ENCODE measurements at regions not wholly inside any gene's neighbourhood (a gene's known extent, or its start where the extent isn't known, plus 50 kb on each side); places are given as distances from the start of the nearest gene placed in this dataset.

DNA sequence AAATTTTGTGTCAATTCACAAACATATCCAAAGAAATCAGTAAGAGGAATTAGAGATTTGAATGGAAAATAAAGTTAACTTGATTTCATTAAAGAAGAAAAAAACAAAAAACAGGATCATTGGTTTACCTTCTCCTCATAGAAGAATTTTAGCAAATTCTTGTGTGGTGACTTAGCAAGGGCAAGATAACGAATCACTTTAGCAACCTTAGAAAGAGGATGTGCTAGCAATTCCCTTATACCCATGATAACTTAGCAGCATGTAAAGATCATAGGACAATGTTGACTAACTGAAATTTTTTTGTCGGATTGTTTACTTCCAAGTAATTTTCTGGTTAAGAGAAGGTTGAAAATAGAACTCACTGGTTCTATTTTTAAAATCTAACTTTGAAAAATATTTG is 609.3 kb downstream of the GBE1 start (continued):
- TF ChIP-seq, protein P1, sequence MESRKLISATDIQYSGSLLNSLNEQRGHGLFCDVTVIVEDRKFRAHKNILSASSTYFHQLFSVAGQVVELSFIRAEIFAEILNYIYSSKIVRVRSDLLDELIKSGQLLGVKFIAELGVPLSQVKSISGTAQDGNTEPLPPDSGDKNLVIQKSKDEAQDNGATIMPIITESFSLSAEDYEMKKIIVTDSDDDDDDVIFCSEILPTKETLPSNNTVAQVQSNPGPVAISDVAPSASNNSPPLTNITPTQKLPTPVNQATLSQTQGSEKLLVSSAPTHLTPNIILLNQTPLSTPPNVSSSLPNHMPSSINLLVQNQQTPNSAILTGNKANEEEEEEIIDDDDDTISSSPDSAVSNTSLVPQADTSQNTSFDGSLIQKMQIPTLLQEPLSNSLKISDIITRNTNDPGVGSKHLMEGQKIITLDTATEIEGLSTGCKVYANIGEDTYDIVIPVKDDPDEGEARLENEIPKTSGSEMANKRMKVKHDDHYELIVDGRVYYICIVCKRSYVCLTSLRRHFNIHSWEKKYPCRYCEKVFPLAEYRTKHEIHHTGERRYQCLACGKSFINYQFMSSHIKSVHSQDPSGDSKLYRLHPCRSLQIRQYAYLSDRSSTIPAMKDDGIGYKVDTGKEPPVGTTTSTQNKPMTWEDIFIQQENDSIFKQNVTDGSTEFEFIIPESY (IDR thresholded peaks at IDR 0.05): no peak
- TF ChIP-seq NR2F2 (IDR thresholded peaks at IDR 0.05): no peak
- no peak for TF ChIP-seq GABPA (IDR thresholded peaks at IDR 0.05 in 1 of 2, conservative IDR thresholded peaks at IDR 0.05 in 1 of 2)

DNA sequence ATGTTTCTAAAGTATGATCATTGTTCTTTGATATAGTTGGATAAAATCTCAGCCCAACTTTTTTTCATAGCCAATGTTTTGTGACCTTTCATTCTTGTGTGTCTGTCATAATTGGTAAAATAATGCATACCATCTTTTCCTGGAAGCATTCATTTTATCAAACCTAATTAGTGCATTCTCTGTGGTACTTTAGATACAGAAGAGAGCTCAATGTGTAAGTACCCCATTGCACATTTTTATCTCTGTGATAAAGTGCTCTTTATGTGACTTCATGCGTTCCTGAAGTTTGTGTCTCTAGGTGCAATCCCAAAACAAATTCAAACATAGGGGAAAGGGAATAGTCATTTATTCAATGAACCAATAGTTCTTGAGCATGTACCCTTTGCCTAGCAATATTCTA is 628.5 kb downstream of the GBE1 start:
- no peak overlapping the region for H3K4me3 ChIP-seq (ENCODE audit: low read depth in 1 of 3, low read length in 3 of 3)
- H3K36me3 ChIP-seq (ENCODE audit: control insufficient read depth in 4 of 4, insufficient read depth in 3 of 4, low read depth in 1 of 4, low read length in 3 of 4): no peaks in the 10 kb centered on the region
- TF ChIP-seq RAD21 (IDR thresholded peaks at IDR 0.05): no peak
- 93% methylated on average over 1 of the region's 1 CpG for WGBS
- H3K9ac ChIP-seq (ENCODE audit: low read depth in 1 of 2, low read length in 2 of 2): no peak overlapping the region
- no peak for DNase-seq (ENCODE audit: low spot score)
- no peak overlapping the region for H3K27ac ChIP-seq (ENCODE audit: low read depth in 1 of 2, low read length in 2 of 2)
- H3K27me3 ChIP-seq (ENCODE audit: control insufficient read depth in 4 of 4, insufficient read depth in 4 of 4, low read length in 3 of 4): no peaks in the 10 kb centered on the region
- H3K4me1 ChIP-seq (ENCODE audit: control insufficient read depth in 4 of 4, insufficient read depth in 4 of 4, low read length in 3 of 4): no peaks in the 10 kb centered on the region
- no peaks in the 10 kb centered on the region for H3K9me3 ChIP-seq (ENCODE audit: control insufficient read depth in 4 of 4, low read length in 3 of 4)

DNA sequence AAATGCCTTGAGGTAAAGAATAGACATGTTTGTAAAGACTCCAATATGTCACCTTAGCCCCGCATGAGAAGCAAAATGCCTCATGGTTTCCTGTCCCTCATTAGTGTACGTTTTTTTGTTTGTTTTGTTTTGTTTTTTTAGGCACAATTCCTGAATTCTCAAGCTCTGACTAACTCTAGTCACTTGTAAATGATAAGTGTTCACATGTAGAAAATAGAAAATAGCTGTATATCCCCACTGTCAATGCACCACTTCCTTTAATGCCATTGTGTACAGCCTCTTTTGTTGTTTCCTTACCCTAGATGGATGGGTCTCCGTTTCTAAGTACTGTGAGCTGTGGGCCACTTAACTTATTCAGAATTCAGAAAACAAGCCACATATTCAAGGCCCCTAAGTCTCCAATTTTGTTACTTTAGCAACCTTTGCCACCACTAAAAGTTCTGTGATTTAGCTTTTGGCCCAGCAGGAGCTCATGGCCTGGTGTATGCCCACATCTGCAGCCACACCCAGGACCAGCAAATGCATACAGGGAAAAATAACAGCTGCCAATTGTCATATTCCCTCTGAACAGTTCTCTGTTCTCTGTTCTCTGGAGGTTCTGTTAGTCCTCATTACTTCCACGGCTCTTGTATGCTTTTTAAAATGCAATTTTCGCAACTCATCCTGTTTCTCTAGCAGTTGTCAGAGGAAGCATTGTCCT is 655.5 kb downstream of the GBE1 start:
- H3K36me3 ChIP-seq (ENCODE audit: control insufficient read depth in 4 of 4, insufficient read depth in 3 of 4, low read depth in 1 of 4, low read length in 3 of 4): no peaks in the 10 kb centered on the region
- H3K4me3 ChIP-seq (ENCODE audit: low read depth in 1 of 3, low read length in 3 of 3): no peak overlapping the region
- H3K4me1 ChIP-seq (ENCODE audit: control insufficient read depth in 4 of 4, insufficient read depth in 4 of 4, low read length in 3 of 4): peaks cover 0 to 10% (median under 1%) of the 10 kb centered on the region in 4 donors
- WGBS: 51% methylated on average over 5 of the region's 5 CpGs
- TF ChIP-seq FOXA2 (IDR thresholded peaks at IDR 0.05) (no peak), SP1 (IDR thresholded peaks at IDR 0.05) (no peak), TAF1 (conservative IDR thresholded peaks at IDR 0.05) (no peak), FOXA1 (IDR thresholded peaks at IDR 0.05) (no peak), HNF4A (conservative IDR thresholded peaks at IDR 0.05) (no peak), NR2F2 (IDR thresholded peaks at IDR 0.05) (no peak), EGR1 (IDR thresholded peaks at IDR 0.05; ENCODE audit: low read depth in 2 of 2) (no peak)
- TF ChIP-seq, protein P2, sequence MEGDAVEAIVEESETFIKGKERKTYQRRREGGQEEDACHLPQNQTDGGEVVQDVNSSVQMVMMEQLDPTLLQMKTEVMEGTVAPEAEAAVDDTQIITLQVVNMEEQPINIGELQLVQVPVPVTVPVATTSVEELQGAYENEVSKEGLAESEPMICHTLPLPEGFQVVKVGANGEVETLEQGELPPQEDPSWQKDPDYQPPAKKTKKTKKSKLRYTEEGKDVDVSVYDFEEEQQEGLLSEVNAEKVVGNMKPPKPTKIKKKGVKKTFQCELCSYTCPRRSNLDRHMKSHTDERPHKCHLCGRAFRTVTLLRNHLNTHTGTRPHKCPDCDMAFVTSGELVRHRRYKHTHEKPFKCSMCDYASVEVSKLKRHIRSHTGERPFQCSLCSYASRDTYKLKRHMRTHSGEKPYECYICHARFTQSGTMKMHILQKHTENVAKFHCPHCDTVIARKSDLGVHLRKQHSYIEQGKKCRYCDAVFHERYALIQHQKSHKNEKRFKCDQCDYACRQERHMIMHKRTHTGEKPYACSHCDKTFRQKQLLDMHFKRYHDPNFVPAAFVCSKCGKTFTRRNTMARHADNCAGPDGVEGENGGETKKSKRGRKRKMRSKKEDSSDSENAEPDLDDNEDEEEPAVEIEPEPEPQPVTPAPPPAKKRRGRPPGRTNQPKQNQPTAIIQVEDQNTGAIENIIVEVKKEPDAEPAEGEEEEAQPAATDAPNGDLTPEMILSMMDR (IDR thresholded peaks at IDR 0.05; ENCODE audit: low read depth, low read length, missing input control): no peak
- TF ChIP-seq, protein P1 (IDR thresholded peaks at IDR 0.05): no peak
- TF ChIP-seq, protein P3, sequence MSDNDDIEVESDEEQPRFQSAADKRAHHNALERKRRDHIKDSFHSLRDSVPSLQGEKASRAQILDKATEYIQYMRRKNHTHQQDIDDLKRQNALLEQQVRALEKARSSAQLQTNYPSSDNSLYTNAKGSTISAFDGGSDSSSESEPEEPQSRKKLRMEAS (IDR thresholded peaks at IDR 0.05): no peak
- TF ChIP-seq, protein P4, sequence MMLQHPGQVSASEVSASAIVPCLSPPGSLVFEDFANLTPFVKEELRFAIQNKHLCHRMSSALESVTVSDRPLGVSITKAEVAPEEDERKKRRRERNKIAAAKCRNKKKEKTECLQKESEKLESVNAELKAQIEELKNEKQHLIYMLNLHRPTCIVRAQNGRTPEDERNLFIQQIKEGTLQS (IDR thresholded peaks at IDR 0.05): no peak
- H3K9ac ChIP-seq (ENCODE audit: low read depth in 1 of 2, low read length in 2 of 2): no peak overlapping the region
- H3K27me3 ChIP-seq (ENCODE audit: control insufficient read depth in 4 of 4, insufficient read depth in 4 of 4, low read length in 3 of 4): no peaks in the 10 kb centered on the region
- H3K27ac ChIP-seq (ENCODE audit: low read depth in 1 of 2, low read length in 2 of 2): no peak overlapping the region
- DNase-seq (ENCODE audit: low spot score): no peak
- H3K9me3 ChIP-seq (ENCODE audit: control insufficient read depth in 4 of 4, low read length in 3 of 4): no peaks in the 10 kb centered on the region
